Left forelimb (tissue), 1 donor: ENCODE measurements at regions not wholly inside any gene's neighbourhood (a gene's known extent, or its start where the extent isn't known, plus 50 kb on each side); places are given as distances from the start of the nearest gene placed in this dataset.

Experiments used
- DNase-seq: peaks from one replicate; pipeline ENCODE4 v3.0.0-alpha.2; 2018; ENCODE audit warnings: low spot score

GRCh38 chr2:60159519-60159918 lies 393.9 kb downstream of the BCL11A start:
- no peak for DNase-seq

GRCh38 chr2:60158262-60158661 lies 395.2 kb downstream of the BCL11A start:
- no peak for DNase-seq

GRCh38 chr2:60157283-60157682 lies 396.2 kb downstream of the BCL11A start:
- DNase-seq: no peak

GRCh38 chr2:60154142-60154541 lies 399.3 kb downstream of the BCL11A start:
- no peak for DNase-seq

- DNase-seq: no peak
These were observed 401.1 kb downstream of the BCL11A start for GRCh38 chr2:60152226-60152833.

GRCh38 chr2:60149176-60149575 lies 404.3 kb downstream of the BCL11A start:
- no peak for DNase-seq

GRCh38 chr2:60148716-60149115 lies 404.7 kb downstream of the BCL11A start:
- no peak for DNase-seq

- no peak for DNase-seq
These were observed 413.3 kb downstream of the BCL11A start for GRCh38 chr2:60140185-60140584.

- no peak for DNase-seq
These were observed 416.5 kb downstream of the BCL11A start for GRCh38 chr2:60136913-60137312.

GRCh38 chr2:60127191-60127590 lies 426.3 kb downstream of the BCL11A start:
- no peak for DNase-seq

- DNase-seq: no peak
These were observed 427.6 kb downstream of the BCL11A start for GRCh38 chr2:60125611-60126426.

GRCh38 chr2:60119778-60120177 lies 433.7 kb downstream of the BCL11A start:
- no peak for DNase-seq

GRCh38 chr2:60118917-60119316 lies 434.5 kb downstream of the BCL11A start:
- DNase-seq: no peak

- DNase-seq: no peak
These were observed 435.4 kb downstream of the BCL11A start for GRCh38 chr2:60118061-60118460.

GRCh38 chr2:60116161-60116875 lies 437.1 kb downstream of the BCL11A start:
- no peak for DNase-seq

- DNase-seq: no peak
These were observed 443.7 kb downstream of the BCL11A start for GRCh38 chr2:60109744-60110143.

GRCh38 chr2:60106836-60107529 lies 446.5 kb downstream of the BCL11A start:
- no peak for DNase-seq

GRCh38 chr2:60105906-60106305 lies 447.5 kb downstream of the BCL11A start:
- no peak for DNase-seq

GRCh38 chr2:60104514-60105505 lies 448.6 kb downstream of the BCL11A start:
- no peak for DNase-seq

GRCh38 chr2:60100034-60100433 lies 453.4 kb downstream of the BCL11A start:
- DNase-seq: no peak

- no peak for DNase-seq
These were observed 454.5 kb downstream of the BCL11A start for GRCh38 chr2:60098996-60099395.
